Fibroblast of pulmonary artery (primary cell): ENCODE measurements at regions not wholly inside any gene's neighbourhood (a gene's known extent, or its start where the extent isn't known, plus 50 kb on each side); places are given as distances from the start of the nearest gene placed in this dataset.

ENCODE experiments used
- DNase-seq: peaks from one replicate; pipeline ENCODE4 v3.0.0-alpha.2; 2010; ENCODE audit warnings: low read depth
- H3K4me3 ChIP-seq: replicated peaks from 2 replicates; pipeline ENCODE4 v1.5.1; 2011; ENCODE audit warnings: low read depth, mild to moderate bottlenecking, control low read depth, low read length, moderate library complexity
- CTCF ChIP-seq: IDR thresholded peaks from 2 replicates; pipeline ENCODE4 v1.5.1; 2011; ENCODE audit warnings: mild to moderate bottlenecking, control low read depth, low read length, inconsistent platforms; ENCODE audit errors: missing control alignments

- no peak for DNase-seq
- no peak overlapping the region for H3K4me3 ChIP-seq
- TF ChIP-seq CTCF: no peak
These were observed 155.4 kb upstream of the PLEKHG7 start for GRCh38 chr12:92547420-92547819.

GRCh38 chr12:92546635-92547348 lies 156.0 kb upstream of the PLEKHG7 start:
- no peak overlapping the region for H3K4me3 ChIP-seq
- TF ChIP-seq CTCF: no peak
- no peak for DNase-seq

- no peak for TF ChIP-seq CTCF
- DNase-seq: no peak
- H3K4me3 ChIP-seq: no peak overlapping the region
These were observed 156.5 kb upstream of the PLEKHG7 start for GRCh38 chr12:92546259-92546634.

GRCh38 chr12:92544322-92544721 lies 158.5 kb upstream of the PLEKHG7 start:
- TF ChIP-seq CTCF: no peak
- no peak overlapping the region for H3K4me3 ChIP-seq
- DNase-seq: no peak

GRCh38 chr12:92543840-92544239 lies 158.9 kb upstream of the PLEKHG7 start:
- no peak for TF ChIP-seq CTCF
- no peak overlapping the region for H3K4me3 ChIP-seq

GRCh38 chr12:92543359-92543758 lies 159.4 kb upstream of the PLEKHG7 start:
- H3K4me3 ChIP-seq: no peak overlapping the region
- TF ChIP-seq CTCF: no peak
- no peak for DNase-seq

More at GRCh38 chr12:92543840-92544239, 158.9 kb upstream of the PLEKHG7 start:
- DNase-seq: no peak

- H3K4me3 ChIP-seq: no peak overlapping the region
- no peak for DNase-seq
- no peak for TF ChIP-seq CTCF
These were observed 161.1 kb upstream of the PLEKHG7 start for GRCh38 chr12:92541731-92542130.
